ENCODE measurements at regions not wholly inside any gene's neighbourhood (a gene's known extent, or its start where the extent isn't known, plus 50 kb on each side); places are given as distances from the start of the nearest gene placed in this dataset.

DNA sequence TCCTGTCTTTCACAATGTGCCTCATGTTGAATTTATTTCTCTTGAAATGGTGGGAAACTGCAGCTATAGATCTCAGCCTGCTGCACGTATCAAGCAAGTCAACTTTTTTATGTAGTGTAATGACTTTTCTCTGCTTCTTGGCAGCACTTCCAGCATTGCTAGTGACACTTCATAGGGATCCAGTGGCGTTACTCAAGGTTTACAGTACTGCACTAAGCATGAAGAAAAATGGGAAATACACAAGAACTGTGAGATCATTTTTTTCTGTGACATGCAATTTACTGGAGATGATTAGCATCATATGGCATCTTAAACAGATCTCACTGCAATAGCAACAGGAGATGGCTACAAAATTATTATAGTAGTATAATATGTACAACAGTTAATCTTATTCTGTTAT, 90.9 kb downstream of the POLR1F start:
- no peak for TF ChIP-seq CTCF (IDR thresholded peaks at IDR 0.05)
- no peak for TF ChIP-seq POLR2A (IDR thresholded peaks at IDR 0.05)

Measured in Peyer's patch (tissue), 4 donors.